ENCODE measurements at regions not wholly inside any gene's neighbourhood (a gene's known extent, or its start where the extent isn't known, plus 50 kb on each side); places are given as distances from the start of the nearest gene placed in this dataset.

- no peak for TF ChIP-seq SNAI2 (CRISPR knock-in tag; IDR thresholded peaks at IDR 0.05)
- no peak for TF ChIP-seq ZFP30 (CRISPR knock-in tag; IDR thresholded peaks at IDR 0.05)
- TF ChIP-seq, protein P1, sequence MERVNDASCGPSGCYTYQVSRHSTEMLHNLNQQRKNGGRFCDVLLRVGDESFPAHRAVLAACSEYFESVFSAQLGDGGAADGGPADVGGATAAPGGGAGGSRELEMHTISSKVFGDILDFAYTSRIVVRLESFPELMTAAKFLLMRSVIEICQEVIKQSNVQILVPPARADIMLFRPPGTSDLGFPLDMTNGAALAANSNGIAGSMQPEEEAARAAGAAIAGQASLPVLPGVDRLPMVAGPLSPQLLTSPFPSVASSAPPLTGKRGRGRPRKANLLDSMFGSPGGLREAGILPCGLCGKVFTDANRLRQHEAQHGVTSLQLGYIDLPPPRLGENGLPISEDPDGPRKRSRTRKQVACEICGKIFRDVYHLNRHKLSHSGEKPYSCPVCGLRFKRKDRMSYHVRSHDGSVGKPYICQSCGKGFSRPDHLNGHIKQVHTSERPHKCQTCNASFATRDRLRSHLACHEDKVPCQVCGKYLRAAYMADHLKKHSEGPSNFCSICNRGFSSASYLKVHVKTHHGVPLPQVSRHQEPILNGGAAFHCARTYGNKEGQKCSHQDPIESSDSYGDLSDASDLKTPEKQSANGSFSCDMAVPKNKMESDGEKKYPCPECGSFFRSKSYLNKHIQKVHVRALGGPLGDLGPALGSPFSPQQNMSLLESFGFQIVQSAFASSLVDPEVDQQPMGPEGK (CRISPR knock-in tag; IDR thresholded peaks at IDR 0.05; ENCODE audit: borderline replicate concordance), result no peak
- TF ChIP-seq OSR1 (CRISPR knock-in tag; IDR thresholded peaks at IDR 0.05), result no peak
- no peak for TF ChIP-seq RARB (CRISPR knock-in tag; IDR thresholded peaks at IDR 0.05)
Observed at GRCh38 chr4:137299281-137299680, 233.0 kb downstream of the PCDH18 start.

All from SK-N-SH treated with all-trans-retinoic acid at 6 μM for 48 hours (cell line).